Astrocyte of the spinal cord (primary cell): ENCODE measurements at regions not wholly inside any gene's neighbourhood (a gene's known extent, or its start where the extent isn't known, plus 50 kb on each side); places are given as distances from the start of the nearest gene placed in this dataset.

Experiments
- DNase-seq: peaks from one replicate; pipeline ENCODE4 v3.0.0; 2011; ENCODE audit warnings: low read depth, low spot score
- H3K4me3 ChIP-seq: 2 replicates; pipeline ENCODE4 v1.5.1; 2011; ENCODE audit warnings: low read depth, mild to moderate bottlenecking, low read length, moderate library complexity
- in situ Hi-C: cut with HindIII; loops from 2 replicates; pipeline ENCODE4 v1.10.0; 2017; ENCODE audit warnings: low sequenced_read_pairs
- TF ChIP-seq, protein P1 (sequence below): IDR thresholded peaks from 2 replicates; pipeline ENCODE4 v1.5.1; 2012; ENCODE audit warnings: low read depth, mild to moderate bottlenecking, low read length, inconsistent platforms

DNA sequence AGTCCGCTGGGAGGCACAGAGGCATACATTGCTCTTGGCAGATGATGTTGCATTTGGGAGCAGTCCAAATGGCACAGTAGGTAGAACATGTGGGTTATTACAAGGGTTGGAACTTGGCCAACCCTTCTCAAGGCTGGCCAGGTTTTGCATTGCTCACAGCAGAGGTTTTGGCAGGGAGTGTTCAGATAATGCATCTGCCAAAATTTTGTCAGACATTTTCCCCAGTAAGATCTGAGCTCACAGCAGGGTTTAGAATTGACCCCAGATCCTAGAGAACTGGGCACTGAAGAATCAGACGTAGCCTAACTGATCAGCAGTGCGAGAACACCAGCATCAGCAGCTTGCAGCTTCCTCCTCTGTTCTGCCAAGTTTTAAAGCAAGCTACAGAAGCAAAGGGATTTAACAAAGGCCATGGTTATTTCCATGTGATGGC lies 468.8 kb upstream of the KIF2B start:
- no peak overlapping the region for H3K4me3 ChIP-seq
- in situ Hi-C loops = no loop called here
- TF ChIP-seq, protein P1, sequence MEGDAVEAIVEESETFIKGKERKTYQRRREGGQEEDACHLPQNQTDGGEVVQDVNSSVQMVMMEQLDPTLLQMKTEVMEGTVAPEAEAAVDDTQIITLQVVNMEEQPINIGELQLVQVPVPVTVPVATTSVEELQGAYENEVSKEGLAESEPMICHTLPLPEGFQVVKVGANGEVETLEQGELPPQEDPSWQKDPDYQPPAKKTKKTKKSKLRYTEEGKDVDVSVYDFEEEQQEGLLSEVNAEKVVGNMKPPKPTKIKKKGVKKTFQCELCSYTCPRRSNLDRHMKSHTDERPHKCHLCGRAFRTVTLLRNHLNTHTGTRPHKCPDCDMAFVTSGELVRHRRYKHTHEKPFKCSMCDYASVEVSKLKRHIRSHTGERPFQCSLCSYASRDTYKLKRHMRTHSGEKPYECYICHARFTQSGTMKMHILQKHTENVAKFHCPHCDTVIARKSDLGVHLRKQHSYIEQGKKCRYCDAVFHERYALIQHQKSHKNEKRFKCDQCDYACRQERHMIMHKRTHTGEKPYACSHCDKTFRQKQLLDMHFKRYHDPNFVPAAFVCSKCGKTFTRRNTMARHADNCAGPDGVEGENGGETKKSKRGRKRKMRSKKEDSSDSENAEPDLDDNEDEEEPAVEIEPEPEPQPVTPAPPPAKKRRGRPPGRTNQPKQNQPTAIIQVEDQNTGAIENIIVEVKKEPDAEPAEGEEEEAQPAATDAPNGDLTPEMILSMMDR = no peak
- peak; percentile 33 for DNase-seq

DNA sequence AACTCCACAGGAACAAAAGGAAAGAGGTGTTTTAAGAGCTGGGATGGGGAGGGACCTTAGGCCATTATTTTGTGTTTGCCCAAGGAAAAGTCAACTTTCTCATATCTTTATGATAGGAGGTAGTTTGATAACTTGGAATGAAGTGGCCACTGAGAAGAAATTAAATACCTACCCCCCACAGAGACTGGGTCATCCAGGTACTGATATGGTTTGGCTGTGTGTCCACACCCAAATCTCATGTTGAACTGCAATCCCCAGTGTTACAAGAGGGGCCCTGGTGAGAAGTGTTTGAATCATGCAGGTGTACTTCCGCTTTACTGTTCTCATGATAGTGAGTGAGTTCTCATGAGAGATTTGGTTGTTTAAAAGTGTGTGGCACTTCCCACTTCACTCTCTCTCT lies 477.9 kb upstream of the KIF2B start:
- TF ChIP-seq, protein P1 = no peak
- in situ Hi-C loops = no loop called here
- no peak overlapping the region for H3K4me3 ChIP-seq
- DNase-seq = no peak

GRCh38 chr17:53336281-53336680 lies 486.4 kb upstream of the KIF2B start:
- no peak overlapping the region for H3K4me3 ChIP-seq
- DNase-seq = peak; percentile 34
- in situ Hi-C loops = no loop called here
- TF ChIP-seq, protein P1 = no peak

- TF ChIP-seq, protein P1 = no peak
- no peak for DNase-seq
- in situ Hi-C loops = no loop called here
- H3K4me3 ChIP-seq = no peak overlapping the region
These were observed 487.3 kb upstream of the KIF2B start for GRCh38 chr17:53335443-53335842.

- in situ Hi-C loops = no loop called here
- DNase-seq = no peak
- TF ChIP-seq, protein P1 = no peak
- H3K4me3 ChIP-seq = no peak overlapping the region
These were observed 492.0 kb upstream of the KIF2B start for GRCh38 chr17:53330756-53331155.

DNA sequence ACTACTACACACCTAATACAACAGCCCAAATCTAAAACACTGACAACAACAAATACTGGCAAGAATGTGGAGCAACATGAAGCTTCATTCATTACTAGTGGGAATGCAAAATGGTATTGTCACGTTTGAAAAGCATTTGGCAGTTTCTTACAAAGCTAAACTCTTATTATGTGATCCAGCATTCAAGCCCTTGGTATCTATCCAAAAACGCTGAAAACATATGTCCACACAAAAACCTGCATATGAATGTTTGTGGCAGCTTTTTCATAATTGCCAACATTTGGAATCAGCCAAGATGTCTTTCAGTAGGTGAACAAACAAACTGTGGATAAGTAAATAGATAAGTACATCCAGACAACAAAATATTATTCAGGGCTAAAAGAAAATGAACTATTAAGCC lies 501.1 kb upstream of the KIF2B start:
- H3K4me3 ChIP-seq = no peak overlapping the region
- DNase-seq = no peak
- TF ChIP-seq, protein P1 = no peak
- in situ Hi-C loops = no loop called here

GRCh38 chr17:53319947-53320346 lies 502.8 kb upstream of the KIF2B start:
- H3K4me3 ChIP-seq = no peak overlapping the region
- DNase-seq = no peak
- TF ChIP-seq, protein P1 = no peak
- in situ Hi-C loops = no loop called here
